Stomach (tissue), 4 donors: ENCODE measurements at regions not wholly inside any gene's neighbourhood (a gene's known extent, or its start where the extent isn't known, plus 50 kb on each side); places are given as distances from the start of the nearest gene placed in this dataset.
A peak's percentile ranks its signal among the peaks of the same experiment; 100 is the strongest.

Source experiments
- CTCF ChIP-seq, 7 experiments: fragments of 450-650 bp in 4 of 7; fragments of 200-600 bp in 3 of 7; sonication (generic) in 3 of 7; IDR thresholded peaks; one replicate each; pipeline ENCODE4 v1.5.1; 2016 to 2019; ENCODE audit warnings: antibody characterized with exemption in 7 of 7, control low read depth in 2 of 7, mild to moderate bottlenecking in 1 of 7
- POLR2A ChIP-seq, 4 donors: fragments of 450-650 bp; IDR thresholded peaks; one replicate each; pipeline ENCODE4 v1.6.1; 2016; ENCODE audit warnings: antibody characterized with exemption in 4 of 4, control low read depth in 2 of 4, mild to moderate bottlenecking in 1 of 4, moderate library complexity in 1 of 4

- peak in 5 of 7 experiments; percentile 23 to 65 (median 56) for TF ChIP-seq CTCF (IDR thresholded peaks at IDR 0.05)
- TF ChIP-seq POLR2A (IDR thresholded peaks at IDR 0.05): no peak
Observed at GRCh38 chr6:71383901-71384489, 95.4 kb downstream of the OGFRL1 start.
